ENCODE measurements at regions not wholly inside any gene's neighbourhood (a gene's known extent, or its start where the extent isn't known, plus 50 kb on each side); places are given as distances from the start of the nearest gene placed in this dataset.

- TF ChIP-seq CTCF (IDR thresholded peaks at IDR 0.05): no peak
- no peak for TF ChIP-seq POLR2A (IDR thresholded peaks at IDR 0.05)
Observed at GRCh38 chr1:19023787-19024186, 67.3 kb upstream of the IFFO2 start.

Data from body of pancreas (tissue), 4 donors.